ENCODE measurements at regions not wholly inside any gene's neighbourhood (a gene's known extent, or its start where the extent isn't known, plus 50 kb on each side); places are given as distances from the start of the nearest gene placed in this dataset.
"Not testable (repeated sequence)": the region's sequence is repeated elsewhere in the genome, so short reads cannot be mapped to it uniquely, and the experiment has no call there.

DNA sequence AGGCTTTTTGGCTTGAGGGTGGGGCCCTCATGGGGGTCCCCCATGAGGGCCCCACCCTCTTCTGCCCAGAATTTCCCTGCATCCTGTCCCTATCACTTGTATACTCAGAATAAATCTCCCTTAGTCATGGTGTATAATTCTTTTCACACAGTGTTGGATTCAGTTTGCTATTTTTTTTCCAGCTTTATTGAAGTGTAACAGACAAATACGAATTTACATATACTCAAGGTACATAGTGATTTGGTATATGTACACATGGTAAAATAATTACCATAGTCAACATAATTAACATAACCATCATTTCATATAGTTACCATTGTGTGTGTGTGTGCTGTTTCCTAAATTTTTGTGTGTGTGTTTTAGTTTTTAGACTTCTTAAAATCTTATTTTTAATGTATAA, 289.4 kb downstream of the CNTNAP3B start:
- H3K4me1 ChIP-seq (ENCODE audit: control insufficient read depth in 4 of 4, insufficient read depth in 4 of 4, low read length in 3 of 4); H3K27ac ChIP-seq (ENCODE audit: low read depth in 1 of 2, low read length in 2 of 2); H3K9me3 ChIP-seq (ENCODE audit: control insufficient read depth in 4 of 4, low read length in 3 of 4); H3K4me3 ChIP-seq (ENCODE audit: low read depth in 1 of 3, low read length in 3 of 3); DNase-seq (ENCODE audit: low spot score); H3K9ac ChIP-seq (ENCODE audit: low read depth in 1 of 2, low read length in 2 of 2); H3K27me3 ChIP-seq (ENCODE audit: control insufficient read depth in 4 of 4, insufficient read depth in 4 of 4, low read length in 3 of 4); H3K36me3 ChIP-seq (ENCODE audit: control insufficient read depth in 4 of 4, insufficient read depth in 3 of 4, low read depth in 1 of 4, low read length in 3 of 4): not testable (repeated sequence)
- no CpG with 5 or more reads among the region's 1 CpG for WGBS

DNA sequence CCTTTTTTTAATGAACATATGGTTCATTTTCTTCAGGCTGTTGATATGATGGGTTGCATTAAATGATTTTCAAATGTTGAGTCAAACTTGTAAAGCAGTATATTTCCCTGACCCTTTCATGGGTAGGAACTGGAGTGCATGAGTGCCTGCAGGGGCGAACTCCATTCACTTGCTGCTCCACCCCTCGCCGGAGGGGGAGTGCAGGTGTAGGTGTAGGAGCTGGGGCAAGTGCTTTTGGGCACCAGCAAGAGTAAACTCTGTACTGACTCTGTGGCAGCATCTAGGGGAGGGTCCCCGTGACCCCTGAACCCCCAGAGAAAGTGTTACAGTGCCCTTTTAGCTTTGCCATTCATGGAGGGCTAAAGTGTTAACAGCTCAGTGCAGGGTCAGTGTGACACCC, 290.3 kb downstream of the CNTNAP3B start:
- not testable (repeated sequence) for DNase-seq (ENCODE audit: low spot score); H3K27me3 ChIP-seq (ENCODE audit: control insufficient read depth in 4 of 4, insufficient read depth in 4 of 4, low read length in 3 of 4)

DNA sequence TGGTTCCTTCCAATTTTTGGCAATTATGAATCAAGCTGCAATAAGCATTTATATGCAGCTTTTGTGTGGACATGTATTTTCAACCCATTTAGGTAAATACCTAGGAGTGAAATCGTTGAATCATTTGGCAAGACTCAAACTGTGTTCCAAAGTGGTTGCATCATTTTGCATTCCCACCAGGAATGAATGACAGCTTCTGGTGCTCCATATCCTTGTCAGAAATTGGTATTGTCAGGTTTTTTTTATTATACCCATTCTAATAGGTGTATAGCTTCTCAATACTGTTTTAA, 290.7 kb downstream of the CNTNAP3B start:
- not testable (repeated sequence) for H3K27ac ChIP-seq (ENCODE audit: low read depth in 1 of 2, low read length in 2 of 2); H3K9ac ChIP-seq (ENCODE audit: low read depth in 1 of 2, low read length in 2 of 2); H3K36me3 ChIP-seq (ENCODE audit: control insufficient read depth in 4 of 4, insufficient read depth in 3 of 4, low read depth in 1 of 4, low read length in 3 of 4); H3K9me3 ChIP-seq (ENCODE audit: control insufficient read depth in 4 of 4, low read length in 3 of 4); H3K4me1 ChIP-seq (ENCODE audit: control insufficient read depth in 4 of 4, insufficient read depth in 4 of 4, low read length in 3 of 4); DNase-seq (ENCODE audit: low spot score); H3K4me3 ChIP-seq (ENCODE audit: low read depth in 1 of 3, low read length in 3 of 3); H3K27me3 ChIP-seq (ENCODE audit: control insufficient read depth in 4 of 4, insufficient read depth in 4 of 4, low read length in 3 of 4)
- WGBS = no CpG with 5 or more reads among the region's 1 CpG

More for the DNA sequence above, 290.3 kb downstream of the CNTNAP3B start:
- H3K4me1 ChIP-seq (ENCODE audit: control insufficient read depth in 4 of 4, insufficient read depth in 4 of 4, low read length in 3 of 4); H3K27ac ChIP-seq (ENCODE audit: low read depth in 1 of 2, low read length in 2 of 2); H3K9me3 ChIP-seq (ENCODE audit: control insufficient read depth in 4 of 4, low read length in 3 of 4); H3K36me3 ChIP-seq (ENCODE audit: control insufficient read depth in 4 of 4, insufficient read depth in 3 of 4, low read depth in 1 of 4, low read length in 3 of 4); H3K4me3 ChIP-seq (ENCODE audit: low read depth in 1 of 3, low read length in 3 of 3); H3K9ac ChIP-seq (ENCODE audit: low read depth in 1 of 2, low read length in 2 of 2): not testable (repeated sequence)
- no CpG with 5 or more reads among the region's 4 CpGs for WGBS

DNA sequence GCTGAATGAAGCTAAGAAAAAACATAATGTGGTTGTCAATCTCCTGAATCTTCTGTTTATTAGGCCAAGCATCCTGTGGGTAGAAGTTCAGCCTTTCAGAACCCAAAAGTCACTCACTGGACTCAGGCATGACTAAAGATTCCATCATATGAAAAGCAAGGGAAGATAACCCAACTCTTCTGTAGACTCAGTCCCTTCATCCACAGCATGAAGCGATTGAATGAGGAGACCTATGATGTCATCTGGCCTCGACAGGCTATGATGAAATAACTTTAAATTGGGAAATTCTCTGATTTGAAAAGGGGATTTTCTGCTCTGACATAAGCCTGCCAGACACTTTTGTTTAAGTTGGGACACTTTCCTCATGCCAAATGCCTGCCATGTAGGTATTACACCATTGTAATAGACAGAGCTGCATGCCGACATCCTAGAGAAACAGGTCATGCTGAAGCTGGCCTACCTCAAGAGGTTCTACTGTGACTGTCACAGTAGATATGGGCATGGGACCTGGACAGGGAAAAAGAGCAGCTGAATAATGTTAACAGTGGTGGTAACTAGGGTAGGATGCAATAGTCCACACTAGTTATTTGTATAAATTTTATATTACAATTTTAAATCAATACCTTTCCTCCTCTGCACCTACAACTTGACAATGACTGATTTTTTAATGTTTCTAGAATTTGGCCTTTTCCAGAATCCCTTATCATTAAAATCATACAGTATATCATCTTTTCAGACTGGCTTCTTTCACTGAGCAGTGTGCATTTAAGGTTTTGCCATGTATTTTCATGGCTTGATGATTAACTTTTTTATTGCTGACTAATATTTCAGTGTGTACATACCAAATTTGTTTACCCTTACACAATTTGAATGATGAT, 291.3 kb downstream of the CNTNAP3B start:
- H3K9me3 ChIP-seq (ENCODE audit: control insufficient read depth in 4 of 4, low read length in 3 of 4); H3K9ac ChIP-seq (ENCODE audit: low read depth in 1 of 2, low read length in 2 of 2): not testable (repeated sequence)
- no CpG with 5 or more reads among the region's 3 CpGs for WGBS

DNA sequence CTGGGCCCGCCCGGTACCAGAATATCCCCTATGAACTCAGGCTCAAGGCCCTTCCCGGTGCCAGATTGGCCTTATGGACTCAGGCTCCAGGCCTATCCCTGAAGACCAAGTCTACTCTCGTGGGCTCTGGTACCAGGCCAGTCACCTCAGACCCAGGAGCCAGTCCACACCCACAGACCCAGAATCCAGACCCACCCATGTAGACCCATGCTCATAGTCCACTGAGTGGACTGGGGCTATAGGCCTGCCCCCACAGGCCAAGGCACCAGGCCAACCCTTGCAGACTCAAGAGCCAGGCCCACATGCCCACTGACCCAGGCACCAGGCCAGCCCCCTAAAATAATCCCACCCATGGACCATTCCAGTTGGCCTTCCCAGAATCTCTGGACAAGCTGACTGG, 296.1 kb downstream of the CNTNAP3B start:
- not testable (repeated sequence) for H3K27me3 ChIP-seq (ENCODE audit: control insufficient read depth in 4 of 4, insufficient read depth in 4 of 4, low read length in 3 of 4); H3K9me3 ChIP-seq (ENCODE audit: control insufficient read depth in 4 of 4, low read length in 3 of 4); H3K4me3 ChIP-seq (ENCODE audit: low read depth in 1 of 3, low read length in 3 of 3); H3K9ac ChIP-seq (ENCODE audit: low read depth in 1 of 2, low read length in 2 of 2); H3K36me3 ChIP-seq (ENCODE audit: control insufficient read depth in 4 of 4, insufficient read depth in 3 of 4, low read depth in 1 of 4, low read length in 3 of 4); H3K4me1 ChIP-seq (ENCODE audit: control insufficient read depth in 4 of 4, insufficient read depth in 4 of 4, low read length in 3 of 4); H3K27ac ChIP-seq (ENCODE audit: low read depth in 1 of 2, low read length in 2 of 2); DNase-seq (ENCODE audit: low spot score)
- no CpG with 5 or more reads among the region's 4 CpGs for WGBS

More for the DNA sequence above, 291.3 kb downstream of the CNTNAP3B start:
- not testable (repeated sequence) for H3K4me3 ChIP-seq (ENCODE audit: low read depth in 1 of 3, low read length in 3 of 3); H3K27ac ChIP-seq (ENCODE audit: low read depth in 1 of 2, low read length in 2 of 2); H3K36me3 ChIP-seq (ENCODE audit: control insufficient read depth in 4 of 4, insufficient read depth in 3 of 4, low read depth in 1 of 4, low read length in 3 of 4); DNase-seq (ENCODE audit: low spot score); H3K4me1 ChIP-seq (ENCODE audit: control insufficient read depth in 4 of 4, insufficient read depth in 4 of 4, low read length in 3 of 4); H3K27me3 ChIP-seq (ENCODE audit: control insufficient read depth in 4 of 4, insufficient read depth in 4 of 4, low read length in 3 of 4)

DNA sequence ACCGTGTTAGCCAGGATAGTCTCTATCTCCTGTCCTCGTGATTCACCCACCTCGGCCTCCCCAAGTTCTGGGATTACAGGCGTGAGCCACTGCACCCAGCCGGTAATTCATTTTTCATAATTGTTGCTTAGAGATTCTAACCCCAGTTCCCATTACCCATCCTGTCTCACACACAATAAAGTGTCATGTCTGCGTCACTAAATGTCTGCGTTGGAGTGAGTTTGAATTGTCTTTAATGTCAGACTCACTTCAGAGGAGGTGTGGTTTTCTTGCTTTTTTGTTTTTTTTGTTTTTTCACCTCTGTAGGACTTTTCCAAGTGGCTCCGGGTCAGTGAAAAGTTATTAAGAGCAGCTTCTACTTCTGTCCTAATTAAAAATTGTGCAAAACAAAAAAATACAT, 304.5 kb downstream of the CNTNAP3B start:
- WGBS = no CpG with 5 or more reads among the region's 8 CpGs
- not testable (repeated sequence) for H3K4me3 ChIP-seq (ENCODE audit: low read depth in 1 of 3, low read length in 3 of 3); DNase-seq (ENCODE audit: low spot score); H3K36me3 ChIP-seq (ENCODE audit: control insufficient read depth in 4 of 4, insufficient read depth in 3 of 4, low read depth in 1 of 4, low read length in 3 of 4); H3K27ac ChIP-seq (ENCODE audit: low read depth in 1 of 2, low read length in 2 of 2); H3K9me3 ChIP-seq (ENCODE audit: control insufficient read depth in 4 of 4, low read length in 3 of 4); H3K4me1 ChIP-seq (ENCODE audit: control insufficient read depth in 4 of 4, insufficient read depth in 4 of 4, low read length in 3 of 4); H3K27me3 ChIP-seq (ENCODE audit: control insufficient read depth in 4 of 4, insufficient read depth in 4 of 4, low read length in 3 of 4); H3K9ac ChIP-seq (ENCODE audit: low read depth in 1 of 2, low read length in 2 of 2)

DNA sequence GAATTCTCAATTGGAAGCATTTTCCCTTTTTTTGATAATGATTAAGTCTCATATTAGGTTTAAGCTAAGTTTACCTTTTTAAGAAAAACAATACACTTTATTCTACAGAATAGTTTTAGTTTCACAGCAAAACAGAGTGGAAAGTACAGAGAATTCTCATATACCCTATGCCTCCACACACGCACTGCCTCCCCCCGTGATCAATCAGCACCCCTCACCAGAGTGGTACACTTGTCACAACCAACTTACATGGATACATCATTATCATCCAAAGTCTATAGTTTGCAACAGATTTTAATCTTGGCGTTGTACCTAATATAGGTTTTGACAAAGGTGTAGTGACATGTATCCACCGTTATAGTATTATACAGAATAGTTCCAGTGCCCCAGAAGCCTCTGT, 326.5 kb downstream of the CNTNAP3B start:
- not testable (repeated sequence) for H3K4me3 ChIP-seq (ENCODE audit: low read depth in 1 of 3, low read length in 3 of 3); H3K36me3 ChIP-seq (ENCODE audit: control insufficient read depth in 4 of 4, insufficient read depth in 3 of 4, low read depth in 1 of 4, low read length in 3 of 4); H3K9ac ChIP-seq (ENCODE audit: low read depth in 1 of 2, low read length in 2 of 2); H3K4me1 ChIP-seq (ENCODE audit: control insufficient read depth in 4 of 4, insufficient read depth in 4 of 4, low read length in 3 of 4); H3K9me3 ChIP-seq (ENCODE audit: control insufficient read depth in 4 of 4, low read length in 3 of 4); DNase-seq (ENCODE audit: low spot score); H3K27me3 ChIP-seq (ENCODE audit: control insufficient read depth in 4 of 4, insufficient read depth in 4 of 4, low read length in 3 of 4); H3K27ac ChIP-seq (ENCODE audit: low read depth in 1 of 2, low read length in 2 of 2)
- WGBS = 75% methylated on average over 4 of the region's 4 CpGs

DNA sequence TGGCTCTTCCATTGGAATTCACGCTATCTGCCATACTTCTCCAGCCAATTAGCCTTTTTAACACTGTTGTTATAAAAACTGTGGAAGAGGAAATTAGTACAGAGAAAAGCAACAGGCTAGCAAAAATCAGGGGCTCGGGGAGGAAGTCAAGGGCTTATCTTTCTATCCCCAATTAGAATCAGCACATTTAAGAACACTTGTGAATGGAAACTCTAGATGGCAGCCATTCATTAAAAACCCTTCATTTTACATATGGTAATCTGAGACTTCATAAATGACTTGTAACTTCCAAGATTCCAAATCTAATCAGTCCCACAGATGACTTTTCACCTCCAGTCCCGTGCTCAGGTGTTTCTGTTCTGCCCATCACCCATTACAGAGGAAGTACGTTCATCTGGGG, 330.5 kb downstream of the CNTNAP3B start:
- not testable (repeated sequence) for H3K4me1 ChIP-seq (ENCODE audit: control insufficient read depth in 4 of 4, insufficient read depth in 4 of 4, low read length in 3 of 4); DNase-seq (ENCODE audit: low spot score); H3K27ac ChIP-seq (ENCODE audit: low read depth in 1 of 2, low read length in 2 of 2); H3K9me3 ChIP-seq (ENCODE audit: control insufficient read depth in 4 of 4, low read length in 3 of 4); H3K36me3 ChIP-seq (ENCODE audit: control insufficient read depth in 4 of 4, insufficient read depth in 3 of 4, low read depth in 1 of 4, low read length in 3 of 4); H3K9ac ChIP-seq (ENCODE audit: low read depth in 1 of 2, low read length in 2 of 2); H3K4me3 ChIP-seq (ENCODE audit: low read depth in 1 of 3, low read length in 3 of 3); H3K27me3 ChIP-seq (ENCODE audit: control insufficient read depth in 4 of 4, insufficient read depth in 4 of 4, low read length in 3 of 4)
- 67% methylated on average over 4 of the region's 4 CpGs for WGBS
